Activated T-helper 1 cell treated with Interleukin-2 at 50 U/mL for 16 hours (primary cell): ENCODE measurements at regions not wholly inside any gene's neighbourhood (a gene's known extent, or its start where the extent isn't known, plus 50 kb on each side); places are given as distances from the start of the nearest gene placed in this dataset.

ENCODE experiments used
- DNase-seq: peaks from one replicate; pipeline ENCODE4 v3.0.0-alpha.2; 2020; ENCODE audit warnings: low read depth

DNA sequence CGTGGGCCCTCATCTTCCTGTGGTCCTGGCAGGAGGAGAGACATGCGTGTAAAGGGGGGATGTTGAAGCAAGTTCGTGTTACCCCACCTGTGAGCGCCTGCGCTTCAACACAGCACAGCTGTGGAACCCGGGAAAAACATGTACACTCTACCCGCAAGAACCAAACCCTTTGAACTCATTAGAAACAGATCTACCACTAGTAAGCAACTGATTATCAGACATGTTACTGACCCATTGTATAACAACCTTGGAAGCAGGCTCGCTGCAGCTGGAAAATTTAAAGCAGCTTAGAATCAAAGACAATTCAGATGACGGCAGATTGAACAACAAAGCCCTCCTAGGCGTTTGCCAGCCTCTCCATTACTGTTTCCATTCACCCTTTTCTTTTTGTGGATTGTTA is 771.7 kb upstream of the SALL3 start:
- DNase-seq = no peak

DNA sequence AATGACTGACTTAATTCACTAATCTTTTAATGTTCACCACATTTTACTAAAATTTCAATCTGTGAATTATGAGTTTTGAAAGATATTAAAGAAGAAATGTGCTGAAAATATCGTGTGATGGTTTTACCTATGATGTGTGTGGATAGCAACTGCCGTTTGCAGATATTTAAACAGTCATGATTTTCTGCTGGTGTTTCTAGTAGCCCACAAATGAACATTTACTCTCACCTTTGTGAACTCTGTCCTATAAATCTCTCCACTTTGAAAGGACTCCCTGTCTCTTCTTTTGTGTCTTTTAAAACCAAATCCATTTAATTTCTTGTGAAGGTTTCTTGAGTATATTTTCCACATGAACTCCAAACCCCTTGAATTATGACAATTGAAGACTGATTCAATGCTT is 771.2 kb upstream of the SALL3 start:
- no peak for DNase-seq

DNA sequence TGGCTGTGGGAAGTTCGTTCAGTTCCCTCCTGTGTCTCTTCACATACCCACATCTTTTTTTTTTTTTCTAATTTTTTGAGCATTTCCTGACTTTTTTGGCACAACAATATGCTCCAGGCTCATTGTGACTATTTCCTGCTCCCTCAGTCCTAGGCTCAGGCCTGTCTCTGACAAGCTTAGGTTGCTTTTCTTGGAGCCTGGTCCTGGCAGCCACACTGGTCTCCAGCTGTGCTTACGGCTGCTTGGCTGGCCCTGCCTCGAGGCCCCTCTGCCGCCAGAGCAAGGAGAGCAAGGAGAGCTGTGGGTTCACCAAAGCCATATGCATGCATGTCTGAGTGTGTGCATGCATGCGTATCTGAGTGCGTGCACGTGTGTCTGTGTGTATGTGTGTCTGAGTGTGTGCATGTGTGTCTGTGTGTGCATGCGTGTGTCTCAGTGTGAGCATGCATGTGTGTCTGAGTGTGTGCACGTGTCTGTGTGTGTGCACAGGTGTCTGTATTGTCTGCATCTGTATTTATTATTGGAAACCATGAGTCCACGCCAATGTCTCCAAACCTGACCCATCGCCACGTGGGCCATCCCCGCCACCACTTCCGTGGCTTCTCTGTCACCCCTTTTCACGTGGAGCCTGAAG is 766.1 kb upstream of the SALL3 start:
- no peak for DNase-seq

- no peak for DNase-seq
These were observed 758.1 kb upstream of the SALL3 start for GRCh38 chr18:78221496-78221895.

DNA sequence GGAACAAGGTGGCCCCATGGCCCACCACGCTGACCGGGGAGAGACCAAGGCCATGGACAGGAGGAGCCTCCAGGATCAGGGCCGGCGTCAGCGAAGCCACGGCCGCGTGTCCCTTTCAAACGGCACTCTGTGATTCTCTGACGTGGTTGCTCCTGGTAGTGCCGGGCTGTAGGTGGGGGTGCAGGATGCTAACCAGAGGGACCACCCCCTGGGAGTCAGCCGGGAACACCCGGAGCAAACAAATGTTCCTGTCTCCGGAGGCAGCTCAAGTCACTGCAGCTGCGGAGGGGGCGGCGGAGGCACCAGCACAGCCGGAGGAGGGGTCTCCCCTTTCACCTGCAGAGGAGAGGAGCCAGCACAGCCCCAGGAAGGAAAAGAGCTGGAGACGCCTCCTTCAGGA is 750.6 kb upstream of the SALL3 start:
- no peak for DNase-seq

DNA sequence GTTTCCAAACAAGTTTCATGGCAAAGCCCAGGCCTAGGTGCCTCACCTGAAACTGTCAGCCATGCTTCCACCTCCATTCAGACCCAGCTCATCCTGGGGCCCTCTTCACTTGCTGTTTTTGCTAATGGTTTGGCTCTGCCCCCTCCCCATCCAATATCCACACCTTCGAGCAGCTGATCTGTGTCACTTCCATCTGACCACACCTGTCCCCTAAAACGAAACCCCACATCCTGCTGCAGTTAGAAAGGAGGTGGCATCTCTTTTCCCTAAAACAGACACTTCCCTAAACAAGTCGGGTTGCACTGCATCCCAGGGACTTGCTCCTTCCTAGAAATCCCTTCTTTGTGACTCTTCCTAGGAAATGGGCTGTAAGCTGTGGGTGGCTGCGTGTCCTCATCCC is 748.7 kb upstream of the SALL3 start:
- DNase-seq = no peak

GRCh38 chr18:78232196-78232595 is 747.4 kb upstream of the SALL3 start:
- no peak for DNase-seq

GRCh38 chr18:78237864-78238263 is 741.8 kb upstream of the SALL3 start:
- DNase-seq = no peak

DNA sequence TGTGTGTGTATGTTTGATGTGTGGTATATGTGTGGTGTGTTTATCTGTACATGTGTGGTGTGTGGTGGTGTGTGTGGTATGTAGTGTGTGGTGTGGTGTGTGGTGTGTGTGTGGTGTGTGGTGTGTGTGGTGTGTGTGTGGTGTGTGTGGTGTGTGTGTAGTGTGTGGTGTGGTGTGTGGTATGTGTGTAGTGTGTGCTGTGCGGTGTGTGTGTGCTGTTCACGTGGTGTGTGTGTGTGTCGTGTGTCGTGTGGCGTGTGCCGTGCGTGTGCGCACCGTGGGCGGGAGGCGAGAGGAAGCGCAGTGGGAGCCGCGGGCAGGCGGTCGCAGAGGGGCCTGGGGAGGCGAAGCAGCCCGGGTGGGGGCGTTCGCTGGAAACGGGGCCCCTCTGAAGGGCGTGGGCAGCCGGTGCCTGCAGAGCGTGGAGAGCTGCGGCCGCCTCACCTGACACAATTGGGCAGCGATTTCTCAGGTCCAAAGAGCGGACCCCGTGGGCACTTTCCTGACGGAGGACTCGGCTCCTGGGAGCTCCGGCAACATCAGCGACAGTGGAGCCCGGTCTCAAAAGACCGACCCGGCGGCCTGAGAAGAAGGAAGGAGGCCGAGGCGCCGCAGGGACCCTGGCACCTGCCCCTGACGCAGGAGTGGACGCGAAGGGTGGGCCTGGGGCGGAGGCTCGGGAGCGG is 741.1 kb upstream of the SALL3 start:
- DNase-seq = no peak

DNA sequence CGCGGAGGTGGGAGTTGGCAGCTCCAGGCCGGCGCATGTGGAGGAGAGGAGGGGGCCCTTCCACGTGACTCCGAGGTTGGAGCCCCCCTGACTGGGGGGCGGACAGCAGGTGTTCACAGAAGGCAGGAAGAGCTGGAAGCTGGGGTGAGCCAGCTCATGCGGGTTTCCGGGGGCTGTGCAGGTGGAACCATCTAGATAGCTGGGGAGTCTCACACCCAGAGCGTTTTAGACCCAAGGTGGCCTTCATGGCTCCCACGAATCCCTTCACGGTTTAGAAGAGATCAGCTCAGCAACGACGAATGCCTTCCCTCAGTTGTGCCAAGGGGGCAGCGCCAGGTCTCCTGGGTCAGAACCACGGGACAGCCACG is 740.5 kb upstream of the SALL3 start:
- DNase-seq = no peak

GRCh38 chr18:78240101-78240500 is 739.5 kb upstream of the SALL3 start:
- no peak for DNase-seq

DNA sequence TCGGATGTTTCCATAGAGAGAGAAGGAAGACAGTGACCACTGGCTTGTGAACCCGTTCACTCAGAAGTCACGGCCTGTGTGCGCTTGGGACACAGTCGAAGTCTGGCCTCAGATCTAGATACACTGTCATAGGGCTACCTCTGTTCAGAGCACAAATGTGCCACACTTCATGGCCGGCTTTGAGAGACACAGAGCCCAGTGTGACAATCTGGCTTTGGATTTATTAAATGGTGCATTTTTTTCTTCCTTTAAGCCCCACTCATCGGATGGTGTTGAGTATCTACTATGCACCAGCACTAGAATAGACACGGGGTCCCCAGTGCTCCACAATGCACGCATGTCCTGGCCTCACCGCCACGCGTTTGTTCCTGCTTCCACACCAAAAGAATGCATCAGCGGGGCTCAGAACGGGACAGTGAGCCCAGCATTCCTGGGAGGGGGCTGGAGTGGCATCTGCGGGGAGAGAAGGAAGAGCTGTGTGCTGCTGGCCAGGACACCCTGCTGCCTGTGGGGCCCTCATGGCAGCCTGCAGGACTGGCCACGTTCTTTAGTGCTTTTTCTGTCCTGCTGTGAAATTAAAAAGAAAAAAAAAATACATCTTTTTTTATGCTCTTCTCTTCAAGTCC is 738.9 kb upstream of the SALL3 start:
- no peak for DNase-seq

DNA sequence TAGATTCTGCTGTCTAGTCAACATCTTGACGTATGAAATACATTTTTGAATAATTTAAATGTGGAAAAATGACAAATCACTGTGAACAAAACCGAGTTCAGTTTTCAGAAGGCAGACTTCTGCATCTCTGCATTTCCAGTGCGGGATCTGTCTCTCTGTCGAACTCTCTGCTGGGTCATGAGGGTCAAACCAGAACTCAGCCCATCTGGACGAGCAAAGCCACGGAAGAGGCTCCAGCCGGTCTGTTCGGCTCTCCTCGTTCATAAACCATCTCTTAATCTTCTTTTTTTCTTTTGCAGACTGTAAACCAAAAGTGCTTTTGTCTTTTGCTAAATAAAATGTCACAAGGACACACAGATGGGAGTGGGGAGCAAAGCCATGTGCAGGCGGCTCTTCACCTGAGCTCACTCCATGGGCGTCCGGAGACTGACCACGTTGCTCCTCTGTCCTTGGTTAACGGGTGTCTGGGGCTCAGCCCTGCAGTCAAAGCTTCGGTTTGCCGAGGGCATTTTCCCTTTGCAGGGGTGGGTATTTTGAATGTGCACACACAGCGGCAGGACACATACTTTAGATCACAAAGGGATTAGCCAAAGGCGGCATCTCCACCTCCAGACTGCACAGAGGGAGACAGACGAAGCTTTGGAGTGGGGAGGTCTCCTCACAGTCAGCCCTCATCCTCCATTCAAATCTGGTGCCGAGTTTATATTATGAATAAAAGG is 737.9 kb upstream of the SALL3 start:
- no peak for DNase-seq

- DNase-seq = no peak
These were observed 737.4 kb upstream of the SALL3 start for GRCh38 chr18:78242254-78242643.

GRCh38 chr18:78242806-78243205 is 736.8 kb upstream of the SALL3 start:
- no peak for DNase-seq

GRCh38 chr18:78244779-78245178 is 734.8 kb upstream of the SALL3 start:
- DNase-seq = no peak

DNA sequence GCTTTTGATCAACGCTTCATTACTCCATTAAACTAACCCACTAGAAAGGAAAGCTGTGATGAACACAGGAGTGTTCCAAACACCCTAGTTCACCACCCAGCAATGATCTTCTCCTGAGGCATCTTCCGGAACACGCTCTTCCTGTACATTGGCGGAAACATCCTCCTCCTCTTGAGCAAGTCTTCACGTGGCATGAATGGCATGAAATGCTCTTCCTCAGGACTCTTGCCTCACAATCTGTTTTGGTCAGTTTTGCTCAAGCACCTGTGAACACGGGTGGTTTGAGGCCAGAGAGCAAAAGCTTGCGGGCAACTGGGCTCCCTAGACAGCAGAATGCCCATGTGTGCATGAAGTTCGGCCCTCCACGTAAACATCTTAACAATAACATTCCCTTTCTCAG is 734.2 kb upstream of the SALL3 start:
- no peak for DNase-seq

DNA sequence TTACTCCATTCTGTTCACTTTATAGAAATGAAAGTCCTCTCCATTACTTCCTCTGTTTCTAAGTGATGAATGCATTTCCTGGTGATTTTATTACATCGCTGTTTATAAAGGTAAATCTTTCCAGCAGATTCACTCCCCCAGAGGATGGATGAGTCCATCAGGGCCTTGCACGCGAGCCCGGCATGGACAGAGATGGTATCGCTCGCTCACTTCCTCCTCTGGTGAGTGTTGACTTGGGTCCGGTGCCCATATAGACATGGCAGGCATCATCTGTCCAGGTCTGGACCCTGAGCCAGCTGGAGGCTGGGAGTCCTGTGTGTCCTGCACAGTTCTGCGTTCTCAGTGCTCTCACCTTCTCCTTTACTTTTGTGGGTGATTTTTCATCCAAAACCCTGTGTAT is 733.6 kb upstream of the SALL3 start:
- no peak for DNase-seq

- no peak for DNase-seq
These were observed 733.0 kb upstream of the SALL3 start for GRCh38 chr18:78246588-78246987.

DNA sequence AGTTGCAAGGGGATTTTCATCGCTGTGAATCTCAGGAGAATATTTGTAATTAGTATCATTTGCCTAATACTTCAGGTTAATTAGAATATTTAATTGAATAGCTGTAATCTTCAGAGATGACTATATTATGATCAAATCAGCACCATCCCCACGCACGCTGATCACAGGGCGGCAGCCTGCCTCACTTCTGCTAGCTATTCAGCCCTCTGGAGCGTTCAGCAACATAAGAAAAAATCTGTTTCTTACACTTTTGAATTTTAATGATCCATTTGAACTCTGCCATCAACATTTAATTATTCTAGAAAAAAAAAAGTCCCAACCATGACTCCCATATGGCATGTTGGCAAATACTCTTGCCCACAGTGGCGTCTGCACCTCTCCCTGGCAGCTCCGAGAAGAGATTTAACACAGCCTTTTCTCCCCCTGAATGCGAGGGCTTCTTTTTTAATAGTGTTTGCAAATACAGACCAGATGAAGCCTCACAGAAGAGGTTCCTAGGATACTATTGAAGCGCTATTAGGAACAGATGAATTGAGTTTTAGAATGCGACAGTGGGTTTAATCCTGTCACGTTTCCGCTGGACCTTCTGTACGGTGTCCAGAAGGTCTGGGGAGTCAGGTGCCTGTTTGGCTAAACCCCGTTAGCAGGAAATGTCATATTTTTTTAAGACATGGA is 731.9 kb upstream of the SALL3 start:
- DNase-seq = no peak

GRCh38 chr18:78255013-78255412 is 724.6 kb upstream of the SALL3 start:
- no peak for DNase-seq

DNA sequence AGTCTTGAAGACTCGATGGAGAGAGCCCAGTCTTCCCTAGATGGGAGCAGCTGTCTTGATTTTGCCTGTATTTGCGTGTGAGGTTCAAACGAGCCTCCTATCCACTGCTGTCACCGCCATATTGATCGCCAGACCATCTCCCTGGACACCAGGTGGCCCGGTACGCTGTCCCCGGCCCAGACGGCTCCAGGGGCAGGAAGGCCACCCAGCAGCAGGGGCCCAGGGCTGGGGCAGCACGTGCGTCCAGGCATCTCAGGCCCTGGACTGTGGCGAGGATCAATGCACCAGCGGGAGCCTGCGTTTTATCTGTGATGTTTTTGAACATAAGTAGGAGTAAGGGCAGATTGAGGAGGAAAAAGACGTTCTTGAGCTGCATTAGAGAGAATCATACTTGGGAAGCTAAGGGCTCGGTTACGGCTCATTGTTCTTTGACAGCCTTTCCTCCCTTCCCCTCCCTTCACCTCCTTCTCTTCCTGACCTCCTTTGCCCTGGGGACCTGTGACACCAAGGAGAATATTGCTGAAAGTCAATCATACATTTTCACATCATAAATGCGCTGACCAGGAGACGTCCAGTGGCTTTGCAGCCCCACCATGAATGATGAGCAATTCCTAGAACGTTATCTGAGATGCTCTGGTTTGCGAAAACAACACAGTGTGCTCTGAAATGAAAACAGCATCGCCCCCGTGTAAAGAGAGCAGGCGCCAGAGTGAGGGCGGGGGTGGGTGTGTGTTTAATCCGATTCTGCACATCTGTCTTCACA is 711.2 kb upstream of the SALL3 start:
- DNase-seq = no peak
